ENCODE measurements at regions not wholly inside any gene's neighbourhood (a gene's known extent, or its start where the extent isn't known, plus 50 kb on each side); places are given as distances from the start of the nearest gene placed in this dataset.

DNA sequence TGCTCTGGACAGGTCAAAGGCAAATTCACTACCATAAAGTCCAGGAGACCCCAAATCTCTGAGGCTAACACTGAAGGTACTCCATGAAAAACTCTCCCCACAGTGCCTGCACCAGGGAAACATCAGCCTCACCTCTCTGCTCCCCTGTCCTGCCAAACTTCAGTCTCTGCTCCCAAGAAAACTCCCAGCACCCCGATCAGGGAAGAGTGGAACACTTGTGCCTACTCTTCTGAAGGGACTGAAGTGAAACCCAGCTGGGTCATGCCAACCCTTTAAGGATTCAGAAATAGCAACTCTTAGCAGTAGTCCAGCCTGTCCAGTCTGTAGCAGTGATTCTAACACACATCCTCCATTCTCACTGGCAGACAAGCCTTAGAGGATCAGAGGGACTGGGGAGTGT lies 124.2 kb downstream of the FAM174B start:
- H3K27ac ChIP-seq, result no peak overlapping the region
- TF ChIP-seq ZFX (IDR thresholded peaks at IDR 0.05), result no peak
- TF ChIP-seq, protein P1, sequence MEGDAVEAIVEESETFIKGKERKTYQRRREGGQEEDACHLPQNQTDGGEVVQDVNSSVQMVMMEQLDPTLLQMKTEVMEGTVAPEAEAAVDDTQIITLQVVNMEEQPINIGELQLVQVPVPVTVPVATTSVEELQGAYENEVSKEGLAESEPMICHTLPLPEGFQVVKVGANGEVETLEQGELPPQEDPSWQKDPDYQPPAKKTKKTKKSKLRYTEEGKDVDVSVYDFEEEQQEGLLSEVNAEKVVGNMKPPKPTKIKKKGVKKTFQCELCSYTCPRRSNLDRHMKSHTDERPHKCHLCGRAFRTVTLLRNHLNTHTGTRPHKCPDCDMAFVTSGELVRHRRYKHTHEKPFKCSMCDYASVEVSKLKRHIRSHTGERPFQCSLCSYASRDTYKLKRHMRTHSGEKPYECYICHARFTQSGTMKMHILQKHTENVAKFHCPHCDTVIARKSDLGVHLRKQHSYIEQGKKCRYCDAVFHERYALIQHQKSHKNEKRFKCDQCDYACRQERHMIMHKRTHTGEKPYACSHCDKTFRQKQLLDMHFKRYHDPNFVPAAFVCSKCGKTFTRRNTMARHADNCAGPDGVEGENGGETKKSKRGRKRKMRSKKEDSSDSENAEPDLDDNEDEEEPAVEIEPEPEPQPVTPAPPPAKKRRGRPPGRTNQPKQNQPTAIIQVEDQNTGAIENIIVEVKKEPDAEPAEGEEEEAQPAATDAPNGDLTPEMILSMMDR (conservative IDR thresholded peaks at IDR 0.05), result no peak

DNA sequence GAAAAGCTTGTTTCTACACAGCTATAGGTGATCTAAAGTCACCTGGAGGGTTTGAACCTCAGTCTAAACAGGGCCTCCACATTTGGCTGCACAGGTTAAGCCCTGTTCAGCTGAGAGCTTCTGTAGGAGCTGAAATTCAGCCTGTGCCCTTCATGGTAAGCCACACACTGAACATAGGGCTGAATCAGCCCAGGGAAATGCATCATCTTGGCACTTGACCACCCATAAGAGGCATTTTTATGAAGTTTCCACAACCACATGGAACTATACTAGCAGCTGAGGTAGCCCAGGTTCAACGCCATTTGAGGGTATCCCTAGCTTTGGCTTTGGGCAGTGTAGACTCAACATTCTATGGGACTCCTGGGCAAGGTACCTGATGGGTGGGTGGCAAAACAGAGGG lies 126.8 kb downstream of the FAM174B start:
- peak overlapping the region; percentile 82; the same call in 1 of the 2 replicates for H3K27ac ChIP-seq
- TF ChIP-seq, protein P1 (conservative IDR thresholded peaks at IDR 0.05), result no peak
- no peak for TF ChIP-seq ZFX (IDR thresholded peaks at IDR 0.05)

DNA sequence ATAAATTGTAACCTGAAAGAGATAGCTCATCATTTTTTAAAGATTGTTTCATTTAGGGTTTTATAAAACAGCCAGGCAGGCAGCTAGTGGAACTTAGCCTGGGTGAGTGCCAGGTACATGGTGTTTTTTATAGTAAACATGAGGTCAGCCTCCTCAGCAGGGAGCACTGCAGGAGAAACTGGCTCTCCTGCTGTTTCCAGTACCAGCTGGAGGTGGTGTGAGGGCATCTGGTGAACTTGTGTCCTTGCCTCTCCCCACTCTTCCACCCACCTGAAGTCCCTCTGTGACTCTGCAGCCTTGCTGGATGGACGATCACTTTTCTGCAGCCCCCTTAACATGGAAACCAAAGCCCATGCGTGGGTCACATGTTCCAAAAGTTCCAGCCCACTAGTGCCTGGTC lies 128.4 kb downstream of the FAM174B start:
- TF ChIP-seq, protein P1 (conservative IDR thresholded peaks at IDR 0.05), result no peak
- TF ChIP-seq ZFX (IDR thresholded peaks at IDR 0.05), result no peak
- H3K27ac ChIP-seq, result peak overlapping the region; percentile 82

DNA sequence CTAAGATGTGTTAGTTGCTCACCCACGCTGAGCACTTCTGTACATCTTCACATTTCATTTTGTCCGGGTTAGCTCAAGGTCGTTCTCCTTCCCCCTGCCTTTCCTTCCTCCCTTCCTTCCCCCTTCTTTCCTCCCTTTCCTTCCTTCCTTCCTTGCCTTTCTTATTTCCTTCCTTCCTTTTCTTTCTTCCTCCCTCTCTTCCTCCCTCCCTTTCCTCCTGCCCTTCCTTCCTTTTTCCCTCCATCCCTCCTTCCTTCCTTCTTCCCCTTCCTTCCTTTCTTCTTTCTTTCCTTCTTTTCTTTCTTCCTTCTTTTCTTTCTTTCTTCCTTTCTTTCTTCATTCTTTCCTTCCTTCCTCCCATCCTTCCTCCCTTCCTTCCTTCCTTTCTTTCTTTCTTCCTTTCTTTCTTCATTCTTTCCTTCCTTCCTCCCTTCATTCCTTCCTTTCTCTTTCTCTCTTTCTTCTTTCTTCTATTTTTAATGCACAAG lies 129.8 kb downstream of the FAM174B start:
- peak overlapping the region; percentile 13; the same call in 1 of the 2 replicates for H3K27ac ChIP-seq
- TF ChIP-seq ZFX (IDR thresholded peaks at IDR 0.05), result no peak
- TF ChIP-seq, protein P1 (conservative IDR thresholded peaks at IDR 0.05), result no peak

DNA sequence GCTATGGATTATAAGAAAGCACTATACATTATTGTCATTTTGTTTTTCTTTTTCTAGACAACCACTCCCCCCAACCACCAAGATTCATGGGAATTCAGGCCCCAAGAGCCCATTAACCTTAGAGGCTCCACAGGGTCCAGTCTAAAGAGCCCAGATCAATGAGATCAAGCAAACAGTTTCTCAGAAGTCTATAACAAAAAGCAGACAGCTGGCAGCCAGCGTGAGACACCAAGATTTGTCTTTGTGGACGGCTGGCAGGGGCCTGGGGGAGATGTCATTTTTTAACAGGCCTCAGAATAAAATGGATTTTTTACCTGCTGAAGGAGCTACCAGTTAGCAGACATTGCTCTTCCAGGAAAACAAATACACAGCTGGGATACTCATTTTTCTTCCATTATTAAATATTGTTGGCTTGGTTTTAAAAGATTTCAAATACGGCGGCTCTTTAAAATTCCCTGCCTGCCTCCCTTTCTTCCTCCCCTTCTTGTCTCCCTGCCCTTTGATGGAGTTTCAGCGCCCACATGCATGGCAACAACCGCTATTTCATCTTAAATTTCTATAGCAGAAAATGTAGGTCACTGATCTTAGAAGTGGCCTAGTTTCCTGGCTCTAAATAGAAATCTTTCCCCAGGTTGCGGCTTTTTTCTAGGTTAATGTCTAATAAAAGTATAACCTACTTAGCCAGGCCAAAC lies 130.6 kb downstream of the FAM174B start:
- TF ChIP-seq ZFX (IDR thresholded peaks at IDR 0.05), result no peak
- TF ChIP-seq, protein P1 (conservative IDR thresholded peaks at IDR 0.05), result no peak
- peak overlapping the region; percentile 13; the same call in 1 of the 2 replicates for H3K27ac ChIP-seq

DNA sequence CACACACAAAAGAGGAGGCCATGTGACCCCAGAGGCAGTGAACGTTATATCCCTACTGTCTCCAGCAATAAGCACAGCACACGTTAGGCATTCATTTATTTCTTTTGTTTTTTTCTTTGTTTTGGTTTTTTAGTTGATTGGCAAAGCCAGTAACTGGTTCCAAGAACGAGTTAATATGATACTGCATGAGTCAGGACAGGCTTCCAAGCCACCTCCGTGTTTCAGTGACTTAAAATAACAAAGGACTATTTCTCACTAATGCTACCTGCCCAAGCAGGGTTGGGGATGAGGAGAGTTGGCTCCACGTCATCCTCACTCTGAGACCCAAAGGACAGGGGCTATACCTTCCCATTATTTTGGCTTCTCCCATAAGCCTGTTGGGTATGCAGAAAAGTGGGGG lies 130.5 kb downstream of the ST8SIA2 start:
- no peak for TF ChIP-seq ZFX (IDR thresholded peaks at IDR 0.05)
- TF ChIP-seq, protein P1 (conservative IDR thresholded peaks at IDR 0.05), result no peak
- no peak overlapping the region for H3K27ac ChIP-seq

DNA sequence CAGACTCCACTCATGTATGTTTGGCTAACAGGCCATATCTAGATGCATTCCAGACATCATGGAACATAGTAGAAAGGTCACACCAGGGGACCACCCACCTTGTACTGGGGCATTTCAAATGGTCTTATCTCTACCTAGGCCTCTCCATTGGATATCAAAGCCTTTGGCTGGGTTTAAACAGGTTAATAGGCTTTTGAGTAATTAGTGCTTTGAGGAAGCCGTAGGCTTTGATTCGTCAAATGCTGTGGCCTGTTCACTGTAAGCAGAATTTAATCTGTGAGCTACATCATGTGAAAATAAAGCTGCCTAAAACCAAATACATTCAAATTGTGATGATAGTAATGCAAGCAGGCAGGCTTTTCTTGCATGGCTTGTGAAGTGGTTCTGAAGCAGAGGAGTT lies 129.5 kb downstream of the ST8SIA2 start:
- no peak for TF ChIP-seq ZFX (IDR thresholded peaks at IDR 0.05)
- TF ChIP-seq, protein P1 (conservative IDR thresholded peaks at IDR 0.05), result no peak
- H3K27ac ChIP-seq, result no peak overlapping the region
